ENCODE measurements at regions not wholly inside any gene's neighbourhood (a gene's known extent, or its start where the extent isn't known, plus 50 kb on each side); places are given as distances from the start of the nearest gene placed in this dataset.

- no peak for TF ChIP-seq CTCF (IDR thresholded peaks at IDR 0.05; ENCODE audit: low read depth, low read length)
- TF ChIP-seq EZH2phosphoT487 (IDR thresholded peaks at IDR 0.05; ENCODE audit: low read depth), result no peak
These were observed 97.1 kb upstream of the C1orf87 start for GRCh38 chr1:60170709-60171108.

Data from OCI-LY3 (cell line).